ENCODE measurements at regions not wholly inside any gene's neighbourhood (a gene's known extent, or its start where the extent isn't known, plus 50 kb on each side); places are given as distances from the start of the nearest gene placed in this dataset.

DNA sequence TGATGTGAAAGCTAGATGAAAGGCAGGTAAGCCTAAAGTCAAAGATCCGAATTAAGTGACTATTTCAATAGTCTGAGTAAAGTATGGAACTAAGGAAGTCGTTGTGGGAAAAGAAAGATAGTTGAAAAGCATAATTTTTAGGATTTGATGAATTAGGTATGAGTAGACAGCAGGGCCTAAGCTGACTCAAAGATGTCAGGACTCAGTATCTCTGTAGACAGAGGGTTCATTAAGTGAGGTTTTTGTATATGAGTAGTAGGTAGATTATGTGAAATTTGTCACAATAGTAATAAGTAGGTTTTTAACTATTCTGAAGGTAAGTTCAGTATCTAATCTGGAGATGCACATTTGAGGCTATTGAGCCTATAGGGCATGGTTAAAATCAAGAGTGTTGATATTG is 196.4 kb downstream of the RASSF9 start (continued):
- TF ChIP-seq GTF2F1 (IDR thresholded peaks at IDR 0.05; ENCODE audit: borderline replicate concordance, low read depth, low read length) (no peak), TCF12 (IDR thresholded peaks at IDR 0.05; ENCODE audit: low read depth, low read length) (no peak)
